ENCODE measurements at regions not wholly inside any gene's neighbourhood (a gene's known extent, or its start where the extent isn't known, plus 50 kb on each side); places are given as distances from the start of the nearest gene placed in this dataset.

DNA sequence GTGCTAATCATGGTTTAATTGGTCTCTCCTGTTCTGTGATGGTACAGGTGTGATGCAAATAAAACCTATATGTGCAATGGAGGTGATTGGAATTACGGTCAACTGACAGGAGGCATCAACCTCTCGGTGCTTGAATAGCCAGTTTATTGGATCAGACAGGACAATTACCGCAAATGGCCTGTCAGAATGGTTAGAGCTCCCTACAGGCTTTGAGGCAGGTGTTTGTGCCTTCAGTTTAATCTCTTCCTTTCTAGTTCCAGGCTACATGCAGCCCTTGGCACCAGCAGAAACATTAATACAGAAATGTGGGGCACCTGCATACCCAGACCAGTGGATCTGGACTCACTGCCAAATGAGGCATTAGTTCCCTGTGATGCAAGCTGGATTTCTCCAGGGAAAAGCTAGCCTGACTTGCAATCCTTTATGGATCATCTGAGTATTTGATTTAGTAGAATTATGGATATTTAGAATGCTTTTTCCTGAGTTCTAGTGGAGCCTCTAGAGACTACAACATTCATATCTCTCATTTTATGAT lies 128.6 kb downstream of the MAT2B start:
- no peak overlapping the region for H3K4me3 ChIP-seq
- intact Hi-C loops (cut with DNase I; ENCODE audit: low total_unique reads), result no loop called here
- TF ChIP-seq, protein P1, sequence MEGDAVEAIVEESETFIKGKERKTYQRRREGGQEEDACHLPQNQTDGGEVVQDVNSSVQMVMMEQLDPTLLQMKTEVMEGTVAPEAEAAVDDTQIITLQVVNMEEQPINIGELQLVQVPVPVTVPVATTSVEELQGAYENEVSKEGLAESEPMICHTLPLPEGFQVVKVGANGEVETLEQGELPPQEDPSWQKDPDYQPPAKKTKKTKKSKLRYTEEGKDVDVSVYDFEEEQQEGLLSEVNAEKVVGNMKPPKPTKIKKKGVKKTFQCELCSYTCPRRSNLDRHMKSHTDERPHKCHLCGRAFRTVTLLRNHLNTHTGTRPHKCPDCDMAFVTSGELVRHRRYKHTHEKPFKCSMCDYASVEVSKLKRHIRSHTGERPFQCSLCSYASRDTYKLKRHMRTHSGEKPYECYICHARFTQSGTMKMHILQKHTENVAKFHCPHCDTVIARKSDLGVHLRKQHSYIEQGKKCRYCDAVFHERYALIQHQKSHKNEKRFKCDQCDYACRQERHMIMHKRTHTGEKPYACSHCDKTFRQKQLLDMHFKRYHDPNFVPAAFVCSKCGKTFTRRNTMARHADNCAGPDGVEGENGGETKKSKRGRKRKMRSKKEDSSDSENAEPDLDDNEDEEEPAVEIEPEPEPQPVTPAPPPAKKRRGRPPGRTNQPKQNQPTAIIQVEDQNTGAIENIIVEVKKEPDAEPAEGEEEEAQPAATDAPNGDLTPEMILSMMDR (IDR thresholded peaks at IDR 0.05), result no peak
- no peak overlapping the region for H3K27ac ChIP-seq
- H3K36me3 ChIP-seq, result no peaks in the 10 kb centered on the region
- no peak for DNase-seq
- H3K4me1 ChIP-seq, result no peaks in the 10 kb centered on the region
- H3K9me3 ChIP-seq, result no peaks in the 10 kb centered on the region
- H3K27me3 ChIP-seq, result peaks cover 0 to 3% of the 10 kb centered on the region in 2 donors

DNA sequence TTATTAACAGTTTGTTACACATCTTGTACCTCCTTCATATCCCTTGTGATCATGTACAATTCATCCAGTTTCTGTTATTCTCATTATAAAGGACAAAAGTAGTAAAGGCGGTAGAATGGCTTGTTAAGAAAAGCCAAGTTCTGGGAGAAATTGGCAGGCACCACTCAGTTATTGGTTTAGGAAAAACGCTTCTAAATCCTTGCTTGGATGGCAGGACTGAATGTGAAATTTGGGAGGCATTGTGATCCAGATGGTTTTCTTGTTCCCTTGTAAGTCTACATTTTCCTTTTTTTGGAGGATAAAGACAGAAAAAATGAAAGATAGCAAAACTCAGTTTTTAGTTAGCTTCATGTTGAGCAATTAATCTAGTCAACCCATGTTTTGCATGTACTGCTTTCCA lies 130.2 kb downstream of the MAT2B start:
- Histone ChIP-seq H3K27me3 (peaks cover 0 to 3% of the 10 kb centered on the region in 2 donors), H3K4me1 (no peaks in the 10 kb centered on the region), H3K27ac (no peak overlapping the region), H3K4me3 (no peak overlapping the region), H3K9me3 (no peaks in the 10 kb centered on the region), H3K36me3 (no peaks in the 10 kb centered on the region)
- TF ChIP-seq, protein P1 (IDR thresholded peaks at IDR 0.05), result no peak
- DNase-seq, result no peak
- intact Hi-C loops (cut with DNase I; ENCODE audit: low total_unique reads), result no loop called here

DNA sequence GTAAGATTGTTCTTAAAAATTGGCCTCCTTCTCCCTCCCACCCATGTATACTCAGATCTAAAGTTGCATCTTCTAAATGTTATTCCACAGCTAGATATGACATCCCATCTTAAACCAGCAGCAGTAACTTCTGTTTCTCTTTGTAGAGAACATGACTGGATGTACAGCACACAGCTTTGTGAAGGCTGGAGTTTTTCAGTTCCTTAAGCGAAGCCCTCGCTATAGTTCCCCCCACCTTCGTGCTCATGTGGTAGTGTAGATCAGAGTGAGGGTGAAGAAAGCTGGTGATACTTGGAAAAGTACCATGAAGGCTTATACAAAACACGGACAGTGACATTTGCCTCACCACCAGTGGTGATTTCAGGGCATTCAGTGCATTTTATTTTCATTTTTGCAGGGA lies 137.5 kb downstream of the MAT2B start:
- Histone ChIP-seq H3K9me3 (no peaks in the 10 kb centered on the region), H3K27ac (no peak overlapping the region), H3K4me3 (no peak overlapping the region), H3K27me3 (no peaks in the 10 kb centered on the region), H3K4me1 (no peaks in the 10 kb centered on the region), H3K36me3 (no peaks in the 10 kb centered on the region)
- TF ChIP-seq, protein P1 (IDR thresholded peaks at IDR 0.05), result no peak
- intact Hi-C loops (cut with DNase I; ENCODE audit: low total_unique reads), result no loop called here
- no peak for DNase-seq

DNA sequence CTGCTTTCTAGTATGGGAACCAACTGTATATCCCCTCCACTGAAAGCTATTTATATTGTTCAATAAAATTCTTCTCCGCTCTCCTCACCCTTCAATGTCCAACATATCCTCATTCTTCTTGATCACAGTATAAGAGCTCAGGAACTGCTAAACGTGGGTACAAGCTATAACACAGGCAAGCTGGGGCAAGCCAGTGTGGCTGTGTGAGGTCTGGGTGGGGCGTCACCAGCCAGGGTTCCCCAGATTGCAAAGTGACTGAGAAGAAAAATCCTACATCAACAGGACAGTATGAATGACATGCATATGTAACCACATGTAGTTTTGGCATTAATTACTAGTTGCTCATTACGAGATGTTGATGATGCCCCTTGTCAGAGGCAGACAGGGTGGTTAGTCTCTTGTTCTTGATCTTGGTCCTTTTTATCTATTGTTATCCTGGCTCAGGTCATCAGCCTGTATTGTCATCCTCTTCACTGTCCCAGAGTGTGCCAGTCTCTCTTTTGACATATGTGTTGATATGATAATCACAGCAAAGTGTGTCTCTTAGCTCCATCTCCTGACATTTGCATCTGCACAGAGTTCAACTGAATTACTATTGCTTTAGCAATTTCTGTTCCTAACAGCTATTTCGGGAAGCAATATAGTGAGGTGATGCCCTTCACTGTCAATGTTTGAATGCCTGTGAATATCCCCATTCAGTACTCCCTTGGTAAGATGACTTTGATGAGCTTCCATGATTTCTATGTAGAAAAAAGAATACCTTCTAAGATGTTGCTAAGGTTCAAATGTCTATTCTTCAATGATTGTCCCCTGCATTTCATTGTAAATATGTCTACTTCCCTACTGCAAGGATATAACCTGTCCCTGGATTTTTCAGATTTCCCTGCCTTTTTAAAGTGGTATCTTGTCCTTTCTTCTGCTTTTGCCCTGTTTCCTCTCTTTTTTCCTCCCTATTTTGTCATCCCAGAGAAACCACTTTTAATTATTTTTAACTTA lies 140.3 kb downstream of the MAT2B start:
- intact Hi-C loops (cut with DNase I; ENCODE audit: low total_unique reads), result no loop called here
- H3K27ac ChIP-seq, result no peak overlapping the region

DNA sequence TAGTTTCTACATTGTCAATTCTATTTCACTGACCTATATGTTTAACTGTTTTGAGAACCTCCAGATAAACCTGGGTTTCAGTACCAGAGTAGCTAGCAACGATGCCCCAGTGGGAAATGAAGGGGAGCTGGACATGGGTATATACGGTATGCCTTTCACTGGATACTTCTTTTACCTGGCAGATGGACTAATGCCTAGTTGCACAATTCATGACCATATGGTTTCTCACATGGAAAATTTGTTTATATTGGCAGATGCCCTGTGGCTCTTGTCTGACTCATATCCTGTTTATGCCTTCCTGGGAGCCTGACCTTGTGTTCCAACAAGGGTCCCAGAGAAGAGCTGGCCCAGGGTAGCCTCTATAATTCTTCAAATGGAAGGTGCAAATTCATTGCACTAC lies 144.1 kb downstream of the MAT2B start:
- intact Hi-C loops (cut with DNase I; ENCODE audit: low total_unique reads), result no loop called here
- Histone ChIP-seq H3K4me1 (no peaks in the 10 kb centered on the region), H3K27ac (no peak overlapping the region), H3K9me3 (no peaks in the 10 kb centered on the region), H3K4me3 (no peak overlapping the region), H3K36me3 (no peaks in the 10 kb centered on the region), H3K27me3 (no peaks in the 10 kb centered on the region)
- DNase-seq, result no peak
- TF ChIP-seq, protein P1 (IDR thresholded peaks at IDR 0.05), result no peak

More for the DNA sequence above, 140.3 kb downstream of the MAT2B start:
- Histone ChIP-seq H3K9me3 (no peaks in the 10 kb centered on the region), H3K27me3 (no peaks in the 10 kb centered on the region), H3K4me1 (no peaks in the 10 kb centered on the region), H3K4me3 (no peak overlapping the region), H3K36me3 (no peaks in the 10 kb centered on the region)
- TF ChIP-seq, protein P1 (IDR thresholded peaks at IDR 0.05), result no peak
- no peak for DNase-seq

Measured in tibial artery (tissue), 4 donors.